SKM-1 treated with dmso at 0.1 percent for 144 hours (cell line): ENCODE measurements at regions not wholly inside any gene's neighbourhood (a gene's known extent, or its start where the extent isn't known, plus 50 kb on each side); places are given as distances from the start of the nearest gene placed in this dataset.

Experiments used
- DNase-seq: peaks from one replicate; lab custom pipeline; 2025; ENCODE audit not compliant: unreplicated experiment; lab: John Stamatoyannopoulos, UW

DNA sequence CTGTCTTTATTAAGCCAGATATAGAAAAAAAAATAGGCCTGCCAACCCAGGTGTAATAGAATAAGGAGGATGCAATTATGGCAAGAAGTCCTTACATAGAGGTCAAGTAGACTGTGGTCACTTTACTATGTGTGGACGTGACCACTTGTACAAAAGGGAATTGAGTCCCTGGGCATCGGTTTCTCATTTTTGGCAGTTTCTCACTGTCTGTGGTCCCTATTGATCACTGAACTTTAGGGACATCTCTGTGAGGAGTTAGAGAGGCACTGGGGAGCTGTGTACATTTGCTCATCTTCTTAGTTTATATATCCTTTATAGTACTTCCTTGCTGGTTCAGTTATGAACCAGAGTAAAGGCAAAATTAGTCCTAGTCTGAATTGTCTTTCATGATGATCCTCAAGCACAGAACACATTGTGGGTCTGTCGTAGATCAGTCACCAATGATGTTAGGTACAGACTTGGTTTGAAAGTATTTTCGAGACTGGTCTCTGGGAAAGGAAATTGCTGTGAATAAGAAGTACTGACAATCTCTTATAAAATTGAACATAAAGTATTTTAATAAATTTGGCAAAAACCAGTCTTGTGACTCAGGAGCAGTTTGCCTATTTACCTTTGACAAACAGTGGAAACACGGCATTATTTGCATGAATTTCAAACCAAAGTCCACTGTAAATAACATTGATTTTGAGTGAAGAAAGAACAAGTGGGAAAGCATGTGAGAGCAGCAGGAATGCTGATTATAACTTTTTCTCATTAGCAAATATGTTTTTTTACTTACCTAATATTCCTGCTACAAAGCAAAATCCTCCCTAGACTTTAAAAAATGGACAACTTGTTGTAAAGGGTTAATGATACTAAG is 218.9 kb upstream of the DPH6 start:
- no peak for DNase-seq

DNA sequence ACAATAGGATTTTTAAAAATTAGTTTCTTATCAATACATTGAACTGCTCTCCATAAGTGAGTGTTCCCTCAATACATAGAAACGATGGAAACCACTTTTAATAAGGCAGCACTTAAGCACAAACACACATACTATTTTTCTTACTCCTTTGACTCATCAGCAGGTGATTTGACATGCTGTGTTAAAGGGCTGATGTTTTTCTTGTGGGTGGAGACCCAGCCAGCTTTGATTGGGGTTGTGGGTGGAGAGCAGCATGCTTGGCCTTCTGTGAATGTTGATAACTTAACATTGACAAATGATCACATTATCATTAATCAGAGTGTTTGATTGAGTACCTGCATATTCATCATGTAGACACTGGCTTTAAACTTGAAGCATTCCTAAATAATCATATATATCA is 223.0 kb upstream of the DPH6 start:
- DNase-seq: no peak

DNA sequence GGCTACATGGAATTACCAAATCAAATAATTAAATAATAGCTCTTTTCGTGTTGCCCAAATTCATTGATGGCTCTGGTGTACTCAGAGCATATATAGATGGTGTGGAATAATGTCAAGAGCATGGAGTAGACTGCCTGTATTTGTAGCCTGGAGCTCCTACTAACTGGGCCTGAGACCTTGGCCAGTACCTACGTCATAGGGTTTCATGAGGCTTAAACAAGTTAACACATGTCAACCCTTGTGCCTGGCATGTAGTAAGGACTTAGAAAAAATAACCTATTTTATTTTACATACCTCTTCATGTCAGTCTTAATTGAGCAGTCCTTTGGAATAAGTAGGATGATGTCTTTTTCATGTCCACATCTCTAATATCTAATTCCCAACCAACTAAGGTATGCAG is 223.7 kb upstream of the DPH6 start:
- no peak for DNase-seq

DNA sequence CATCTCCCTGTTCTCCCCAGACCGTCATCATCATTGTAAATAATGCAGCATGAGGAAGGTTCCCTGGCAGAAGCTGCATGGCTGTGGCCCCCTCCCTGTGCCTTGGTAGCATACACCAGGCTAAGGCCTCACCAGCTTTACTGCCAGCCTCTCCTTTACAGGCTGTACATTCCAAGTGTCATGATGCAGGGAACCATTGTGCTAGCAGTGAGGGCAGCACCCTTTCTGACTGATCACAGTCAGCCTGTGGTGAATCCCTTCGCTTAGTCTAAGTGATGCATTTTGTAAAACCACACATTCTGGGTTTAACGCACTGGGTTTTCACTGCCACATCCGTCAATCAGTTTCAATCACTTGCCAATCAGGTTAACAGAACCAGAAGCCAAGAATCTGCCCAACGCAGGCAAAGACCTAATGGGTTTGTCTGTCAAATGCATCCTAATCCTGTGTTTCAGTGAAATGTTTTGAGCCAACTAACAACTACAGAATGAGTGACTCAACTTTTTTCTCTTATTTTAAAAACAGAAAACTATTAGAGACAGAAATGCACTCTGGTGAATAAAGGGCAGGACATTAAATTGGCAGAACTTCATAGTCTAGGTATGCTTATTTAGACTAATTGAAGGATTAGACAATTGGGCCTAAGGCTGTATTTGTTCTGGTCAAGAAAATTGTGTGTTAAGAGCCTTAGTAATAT is 225.9 kb upstream of the DPH6 start:
- no peak for DNase-seq

DNA sequence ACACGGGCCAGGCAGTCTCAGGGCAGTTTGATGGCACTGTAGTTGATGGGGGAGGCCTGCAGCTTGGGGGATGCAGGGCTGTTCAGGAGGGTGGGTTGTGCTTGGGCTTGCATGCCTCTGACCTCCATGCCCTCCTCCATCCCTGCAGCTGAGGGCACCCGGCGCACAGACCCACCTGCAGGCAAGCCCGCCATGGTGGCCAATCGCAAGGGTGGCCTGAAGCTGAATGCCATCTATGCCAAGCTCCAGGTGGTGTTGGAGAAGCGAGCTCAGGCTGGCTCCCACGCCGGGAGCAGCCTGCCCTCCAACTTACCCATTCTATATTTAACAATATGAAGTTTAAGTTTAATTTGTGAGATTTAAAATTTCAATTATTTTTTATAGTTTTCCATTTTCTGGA is 228.7 kb upstream of the DPH6 start:
- DNase-seq: no peak

DNA sequence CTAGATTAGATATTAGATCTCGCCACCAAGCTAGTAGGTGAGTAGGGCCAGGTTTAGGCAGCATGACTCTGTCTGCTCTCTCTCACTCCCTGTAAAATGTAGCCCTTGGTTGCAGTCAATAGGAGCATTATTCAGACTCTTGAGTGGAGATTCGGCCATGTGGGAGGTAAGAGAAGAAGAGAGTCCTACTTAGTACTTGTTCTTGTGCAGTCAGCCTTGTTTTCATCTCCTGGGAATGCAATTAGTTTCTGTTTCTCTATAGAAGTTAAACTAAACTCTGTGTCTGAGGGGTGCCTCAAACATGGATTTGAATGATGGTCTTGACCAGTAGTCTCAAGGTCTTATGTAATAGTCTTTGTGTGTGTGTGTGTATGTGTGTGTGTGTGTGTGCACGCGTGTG is 229.5 kb upstream of the DPH6 start:
- no peak for DNase-seq

DNA sequence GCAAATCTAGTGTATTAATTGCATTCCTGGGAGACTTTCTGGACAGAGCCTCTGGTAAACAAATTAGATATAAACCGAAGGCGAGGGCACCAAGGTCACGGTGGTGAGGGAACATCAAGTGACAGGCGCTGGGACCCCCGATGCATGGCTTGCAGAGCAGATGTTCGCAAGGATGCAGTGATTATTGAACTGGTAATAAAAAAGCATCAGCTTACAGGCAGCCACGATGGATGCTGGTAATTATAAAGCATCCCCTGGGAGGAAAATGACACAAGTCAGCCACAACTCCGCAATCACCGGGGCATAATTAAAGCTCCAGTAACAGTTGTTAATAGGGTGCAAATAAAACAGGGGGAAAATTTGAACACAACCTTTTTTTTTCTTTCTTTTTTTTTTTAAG is 231.1 kb upstream of the DPH6 start:
- no peak for DNase-seq

DNA sequence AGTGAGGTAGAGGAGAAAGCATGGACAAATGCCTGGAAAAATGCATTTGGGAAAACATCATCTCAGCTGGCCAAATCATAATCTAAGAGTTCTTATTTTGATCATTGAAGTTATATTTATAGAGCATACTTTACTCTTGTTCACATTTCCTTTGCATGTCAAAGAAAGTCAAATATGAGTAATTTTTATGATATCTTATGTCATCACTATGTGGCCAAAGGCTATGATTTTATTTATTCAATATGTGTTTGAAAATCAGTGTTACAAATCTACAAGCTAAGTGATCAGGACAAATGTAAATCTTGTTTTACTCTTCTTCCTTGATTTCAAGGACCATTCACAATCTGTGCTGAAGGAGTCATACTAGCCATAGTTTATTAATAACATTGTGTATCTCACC is 237.2 kb upstream of the DPH6 start:
- no peak for DNase-seq

DNA sequence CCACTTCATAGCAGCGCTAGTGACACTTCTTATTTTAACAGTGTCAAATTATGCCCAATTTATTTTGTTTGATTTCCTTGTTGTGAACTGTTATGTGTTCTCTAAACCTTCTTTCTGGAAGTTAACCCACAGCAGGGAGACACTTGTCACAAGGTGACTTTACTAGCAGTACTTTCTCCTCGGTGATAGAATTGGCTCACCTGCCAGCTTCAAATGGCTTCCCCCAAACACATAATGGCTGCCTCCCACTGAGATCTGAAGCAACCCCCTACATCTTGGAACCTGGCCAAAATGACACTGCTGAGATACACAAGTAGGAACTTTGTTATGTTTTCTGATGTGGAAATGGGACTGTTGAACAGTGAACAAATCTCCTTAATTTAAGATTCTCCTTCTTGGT is 238.8 kb upstream of the DPH6 start:
- DNase-seq: no peak

DNA sequence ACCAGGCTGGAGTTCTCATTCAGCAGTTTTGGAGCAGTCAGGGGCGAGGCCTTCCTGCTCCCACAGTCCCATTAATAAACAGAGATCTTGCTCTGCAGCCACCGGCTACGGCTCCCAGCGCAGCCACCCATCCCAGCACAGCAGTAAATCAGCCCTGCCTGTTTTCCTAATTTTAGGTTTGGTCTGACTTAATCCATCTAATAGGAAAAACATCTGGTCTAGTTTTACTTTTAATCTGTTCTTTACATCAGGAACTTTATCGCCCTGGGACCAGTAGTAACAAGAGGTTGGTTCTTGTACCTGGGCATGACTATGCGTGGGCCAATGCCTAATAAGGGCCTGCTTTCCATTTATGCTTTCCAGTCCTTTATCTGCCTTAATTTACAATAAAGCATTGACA is 264.0 kb upstream of the DPH6 start:
- no peak for DNase-seq

DNA sequence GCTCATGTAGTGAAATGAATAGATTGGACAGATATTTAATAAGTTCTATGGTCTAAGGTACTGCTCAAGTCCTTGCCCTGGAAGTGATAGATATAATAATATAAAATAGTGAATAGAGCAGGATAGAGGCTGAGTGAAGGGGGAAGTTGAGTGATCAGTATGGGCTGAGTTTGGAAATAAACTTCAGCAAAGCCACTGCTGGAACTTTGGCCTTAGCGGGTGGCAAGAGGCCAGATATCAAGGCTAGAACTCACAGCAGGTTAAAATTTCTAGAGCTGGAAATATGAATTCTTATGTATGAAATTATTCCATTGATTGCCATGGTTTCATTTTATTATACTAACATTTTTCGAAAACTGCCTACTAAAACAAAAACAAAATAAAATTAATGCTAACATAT is 267.6 kb upstream of the DPH6 start:
- DNase-seq: no peak

DNA sequence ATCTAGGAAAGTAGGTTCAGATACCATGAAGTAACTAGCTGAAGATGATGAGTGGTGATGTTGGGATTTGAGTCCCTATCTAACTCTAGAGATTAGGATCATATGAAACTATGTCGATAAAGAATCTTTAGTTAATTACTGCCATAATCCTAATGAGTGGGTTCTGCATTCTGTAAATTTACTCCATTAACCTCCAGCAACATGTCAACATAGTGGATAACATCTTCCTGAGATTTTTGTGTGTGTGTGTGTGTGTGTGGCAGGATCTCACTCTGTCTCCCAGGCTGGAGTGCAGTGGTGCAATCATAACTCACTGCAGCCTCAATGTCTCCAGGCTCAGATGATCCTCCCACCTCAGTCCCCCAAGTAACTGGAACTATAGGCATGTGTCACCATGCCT is 272.9 kb upstream of the DPH6 start:
- no peak for DNase-seq

DNA sequence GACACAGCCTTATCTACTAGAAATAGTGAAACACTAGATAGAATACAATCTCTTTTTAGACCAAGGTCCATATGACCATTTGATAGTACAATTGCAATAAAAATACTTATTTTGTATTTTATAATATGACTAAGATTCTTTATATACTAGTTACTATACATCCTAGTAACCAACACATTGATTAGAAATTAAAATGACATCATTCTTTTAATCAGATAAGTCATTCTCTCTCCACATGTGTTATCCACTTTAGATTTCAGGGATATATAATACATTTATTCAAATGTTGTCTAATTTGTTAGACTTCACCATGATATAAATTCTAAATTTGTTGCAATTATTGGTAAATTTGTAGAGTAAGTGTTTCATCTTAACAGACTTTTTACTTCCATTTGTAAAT is 276.2 kb upstream of the DPH6 start:
- no peak for DNase-seq

DNA sequence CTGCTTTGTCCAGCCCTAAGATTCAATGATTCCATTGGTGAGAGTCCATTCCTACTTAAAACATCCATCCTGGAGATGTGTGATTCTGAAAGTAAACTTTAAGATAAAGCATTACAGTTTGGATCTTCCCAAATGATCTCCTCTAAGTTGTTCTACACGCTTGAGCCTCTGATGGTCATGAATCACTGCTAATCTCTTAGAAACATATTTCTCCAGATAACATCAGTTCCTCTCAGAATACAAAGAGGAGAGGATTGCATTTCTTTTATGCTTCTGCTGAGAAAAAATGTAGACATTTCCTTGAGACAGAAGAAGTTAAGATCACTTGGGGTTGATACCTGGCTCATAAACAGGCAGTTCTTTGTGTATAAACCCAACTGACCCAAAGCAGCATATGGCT is 281.2 kb upstream of the DPH6 start:
- no peak for DNase-seq

DNA sequence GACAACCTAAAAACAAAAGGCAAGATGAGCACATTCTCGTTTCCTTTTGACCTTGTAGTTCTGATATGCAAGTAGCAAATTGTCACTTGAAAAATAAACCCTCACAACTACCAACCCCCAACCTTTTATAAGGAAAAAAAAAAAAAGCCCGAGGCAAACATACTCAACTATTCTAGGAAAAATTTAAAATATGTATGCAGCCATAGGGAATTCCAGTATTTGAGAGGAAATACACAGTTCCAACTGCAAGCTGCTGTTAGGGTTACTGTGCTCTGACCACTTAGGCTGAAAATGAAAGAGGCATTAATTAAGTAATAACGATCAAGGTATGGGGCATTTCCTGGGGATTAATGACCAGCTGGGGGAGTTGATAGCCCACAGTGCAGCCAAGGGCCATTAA is 281.9 kb upstream of the DPH6 start:
- no peak for DNase-seq

DNA sequence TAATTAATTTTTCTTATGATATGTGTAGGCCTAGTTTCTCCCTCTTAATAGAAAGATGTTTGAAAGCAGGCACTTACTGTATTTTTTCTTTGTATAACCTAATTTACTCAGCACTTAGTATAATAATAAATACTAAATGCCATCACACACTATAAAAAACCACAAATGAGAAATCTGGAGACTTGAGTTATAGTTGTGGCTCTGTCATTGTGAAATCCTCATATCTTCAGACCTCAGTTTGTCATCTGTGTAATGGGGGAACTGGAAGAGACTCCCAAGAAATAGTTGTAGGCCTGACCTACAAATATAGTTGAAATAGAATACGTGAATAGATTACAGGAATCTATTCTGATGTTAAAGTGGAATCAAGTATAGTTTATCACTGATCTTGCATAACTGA is 287.6 kb upstream of the DPH6 start:
- DNase-seq: no peak

DNA sequence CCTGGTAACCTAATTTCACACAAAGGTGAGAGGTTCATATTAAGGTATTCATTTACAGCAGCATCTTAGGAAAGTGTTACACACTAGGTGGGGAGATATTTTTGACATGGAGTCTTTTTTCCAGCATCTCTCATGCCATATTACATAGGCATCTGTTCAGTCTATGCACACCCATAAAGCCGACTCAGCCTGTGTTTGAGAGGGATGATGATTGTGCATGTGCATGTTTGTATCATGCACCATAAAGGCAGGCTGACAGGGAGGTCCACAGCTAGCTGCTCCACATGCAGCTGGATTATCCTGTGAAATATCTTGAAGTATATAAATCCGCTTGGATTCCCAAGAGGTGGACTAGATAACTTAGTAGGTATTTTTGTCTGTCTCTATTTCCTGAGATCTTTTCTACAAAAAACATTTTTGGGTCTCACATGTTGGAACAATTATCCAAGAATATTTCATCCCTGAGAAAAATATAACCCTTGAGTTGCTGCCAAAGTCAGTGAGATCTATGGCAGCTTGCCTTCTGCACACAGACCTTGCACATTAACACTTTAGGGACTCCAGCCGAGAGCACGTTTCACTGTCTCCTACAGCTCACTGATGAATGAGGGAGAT is 288.4 kb upstream of the DPH6 start:
- DNase-seq: no peak

DNA sequence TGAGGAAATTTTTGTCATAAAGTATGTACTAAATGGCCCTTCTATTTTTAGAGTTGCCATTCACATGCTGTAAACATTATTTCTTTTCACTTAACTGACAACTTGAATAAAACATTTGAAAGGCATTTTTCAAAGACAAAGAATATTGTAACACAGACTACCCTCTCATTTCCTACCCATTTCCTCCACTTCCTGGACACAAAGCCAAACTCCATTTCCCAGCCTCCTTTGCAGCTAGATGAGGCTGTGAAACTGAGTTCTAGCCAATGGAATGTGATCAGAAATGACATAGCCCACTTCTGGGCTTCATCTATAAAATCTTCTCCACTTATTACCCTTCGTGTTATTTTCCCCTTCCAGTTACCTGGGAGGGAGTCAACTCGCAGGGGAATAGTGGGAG is 288.9 kb upstream of the DPH6 start:
- no peak for DNase-seq

DNA sequence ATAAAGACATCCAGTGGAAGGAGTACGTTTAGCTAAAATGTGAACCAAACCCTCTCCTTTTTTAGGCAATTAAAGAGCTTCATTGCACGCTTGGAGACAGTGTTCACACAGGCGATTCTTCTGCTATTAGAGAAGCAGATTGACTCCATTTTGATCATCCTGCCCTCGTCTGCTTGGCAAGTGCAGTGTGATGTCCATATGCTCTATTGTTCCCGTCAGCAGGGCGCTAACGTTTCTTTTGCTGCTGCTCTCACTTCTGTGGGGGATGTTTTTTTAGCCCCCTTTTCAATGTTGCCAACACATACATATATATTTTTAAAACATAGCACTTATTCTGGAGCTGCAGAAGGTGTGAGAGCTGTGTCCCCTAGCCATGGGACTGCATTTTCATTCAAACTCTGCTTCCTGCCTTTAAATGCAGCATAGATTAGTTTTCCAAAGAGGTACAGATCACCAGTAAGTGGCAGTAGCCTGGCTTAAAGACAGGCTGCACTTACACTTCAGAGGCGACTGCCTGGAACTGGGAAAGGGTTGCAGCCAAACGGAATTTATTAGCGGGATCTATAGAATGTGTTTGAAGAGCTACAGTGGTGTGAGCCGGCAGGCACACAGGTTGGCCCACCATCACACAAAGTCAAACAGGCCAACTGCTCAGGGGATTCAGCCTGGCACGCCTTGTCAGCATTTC is 292.6 kb upstream of the DPH6 start:
- no peak for DNase-seq

DNA sequence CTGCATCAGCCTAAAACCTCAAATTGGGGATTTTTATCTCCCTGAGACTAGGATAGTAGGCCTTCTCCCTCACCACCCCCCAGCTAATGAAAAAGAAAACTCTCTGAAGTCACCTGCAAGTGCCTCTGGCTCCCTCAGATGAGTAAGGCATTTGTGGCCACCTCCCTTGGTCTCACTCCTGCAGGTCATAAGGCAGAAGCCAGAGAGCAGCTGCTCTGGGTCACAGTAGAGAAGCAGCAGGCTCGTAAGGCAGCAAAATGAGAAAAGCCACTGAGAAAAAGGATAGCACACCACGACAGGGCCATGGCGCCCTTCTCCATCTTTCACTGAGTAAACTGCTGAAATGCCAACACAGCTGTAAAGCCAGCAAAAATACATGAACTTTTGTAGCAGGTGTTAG is 296.7 kb upstream of the DPH6 start:
- no peak for DNase-seq

DNA sequence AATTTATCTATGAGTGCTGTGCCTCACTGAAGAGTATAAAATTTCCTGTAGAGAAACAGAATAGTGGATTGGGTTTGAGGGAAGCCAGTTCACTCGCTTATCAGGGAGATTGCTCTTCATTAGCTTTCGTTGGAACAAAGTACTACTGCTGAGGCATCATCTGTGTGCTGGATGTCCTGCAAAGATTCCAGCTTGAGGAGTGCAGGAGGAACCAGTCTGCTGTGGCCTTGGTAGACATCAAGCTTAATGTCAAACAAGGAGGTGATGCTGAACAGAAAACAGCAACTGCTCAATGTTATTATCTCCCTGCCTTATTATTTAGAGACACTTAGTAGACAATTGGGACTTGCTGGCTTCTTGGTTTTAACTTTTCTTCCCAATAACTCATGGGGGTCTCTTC is 297.5 kb upstream of the DPH6 start:
- no peak for DNase-seq

DNA sequence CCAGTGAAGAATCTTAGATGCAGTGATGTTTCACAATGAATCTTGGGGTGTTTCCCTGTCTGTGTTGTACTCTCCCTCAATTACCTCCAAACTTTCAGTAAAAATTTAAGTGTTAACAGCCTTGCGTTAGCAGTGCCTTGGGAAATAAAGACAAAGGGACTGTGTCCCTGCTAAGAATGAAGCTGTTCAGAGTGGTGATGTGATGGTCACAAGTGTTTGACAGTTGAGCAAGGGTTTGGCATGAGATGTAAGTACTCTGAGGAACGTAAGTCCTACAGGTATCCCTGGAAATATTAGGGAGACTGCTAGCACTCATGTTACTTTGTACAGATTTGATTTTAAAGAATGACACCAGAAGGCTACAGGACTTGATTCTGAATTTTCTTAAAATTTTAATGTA is 304.3 kb upstream of the DPH6 start:
- DNase-seq: no peak
